Motor neuron (in vitro differentiated cells): ENCODE measurements at regions not wholly inside any gene's neighbourhood (a gene's known extent, or its start where the extent isn't known, plus 50 kb on each side); places are given as distances from the start of the nearest gene placed in this dataset.

Experiments used
- ATAC-seq, 8 experiments: fragments of 200-7000 bp; cut with Tn5 transposase; replicated peaks in 6 of 8; 2 replicates each; pipeline ENCODE4 v1.8.0; 2021; ENCODE audit warnings: mild to moderate bottlenecking in 8 of 8, moderate library complexity in 8 of 8
- H3K27ac ChIP-seq, 2 donors: fragments of 250-450 bp; sonication (Bioruptor Pico); 2 replicates each; pipeline ENCODE4 v1.9.0; 2021; ENCODE audit warnings: antibody characterized with exemption in 2 of 2, mild to moderate bottlenecking in 2 of 2, moderate library complexity in 1 of 2
- H3K4me1 ChIP-seq, 2 donors: fragments of 250-450 bp; sonication (Bioruptor Pico); replicated peaks in 1 of 2; 2 replicates each; pipeline ENCODE4 v1.6.1; 2021; ENCODE audit warnings: antibody characterized with exemption in 2 of 2, mild to moderate bottlenecking in 2 of 2, moderate library complexity in 1 of 2
- H3K4me3 ChIP-seq, 5 donors: fragments of 250-450 bp; sonication (Bioruptor Pico); 2 replicates each; pipeline ENCODE4 v1.9.0; 2021; ENCODE audit warnings: antibody characterized with exemption in 5 of 5, mild to moderate bottlenecking in 5 of 5, moderate library complexity in 4 of 5
- WGBS, 10 experiments: fragments of 450-650 bp; shearing (Covaris generic); methylation state at CpG; one replicate each; pipeline ENCODE4 v1.0.0; 2022; 5-methylcytosine and 5-hydroxymethylcytosine counted together
- in situ Hi-C, 9 experiments: fragments of 400-800 bp; cut with MboI; loops; one replicate each; pipeline ENCODE4 v1.15.0; 2021; ENCODE audit warnings: low sequenced_read_pairs in 9 of 9, low pct_unique_long_range_greater_than_20kb in 2 of 9; ENCODE audit not compliant: unreplicated experiment in 9 of 9

DNA sequence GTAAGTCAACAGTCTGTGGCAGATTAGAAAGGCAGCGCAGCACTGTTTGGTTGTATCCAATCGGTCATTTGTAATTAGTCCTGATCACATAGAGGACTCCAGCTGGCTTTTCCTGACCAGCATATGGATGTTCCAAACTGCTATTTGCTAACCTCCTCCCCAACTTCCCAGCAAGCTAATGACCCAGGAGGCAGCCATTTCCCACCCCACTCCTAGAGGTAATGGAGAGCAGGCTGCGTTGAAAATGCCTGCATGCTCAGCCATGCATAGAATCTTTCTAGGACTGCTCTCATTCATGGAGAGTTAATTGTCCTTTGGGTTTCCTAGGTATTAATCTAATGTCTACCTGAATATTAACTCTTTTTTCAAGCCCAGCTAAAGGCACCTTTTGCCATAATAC lies 850.6 kb upstream of the WWC1 start:
- Histone ChIP-seq H3K4me3 (no peak overlapping the region), H3K4me1 (no peaks in the 10 kb centered on the region), H3K27ac (no peak overlapping the region)
- no peak for ATAC-seq
- in situ Hi-C loops = no loop called here
- 0 to 80% (median 40%) methylated on average over 1 to 3 of the region's 3 CpGs; no CpG with 5 or more reads in 1 of the 10 experiments for WGBS, 10 experiments

- Histone ChIP-seq H3K4me1 (peaks cover 2 to 7% of the 10 kb centered on the region in 2 donors), H3K4me3 (no peak overlapping the region), H3K27ac (no peak overlapping the region)
- in situ Hi-C loops = no loop called here
- 58 to 100% (median 81%) methylated on average over 1 to 2 of the region's 2 CpGs; no CpG with 5 or more reads in 2 of the 10 experiments for WGBS, 10 experiments
- ATAC-seq = no peak
Measured at GRCh38 chr5:167442922-167443321, 848.5 kb upstream of the WWC1 start.

DNA sequence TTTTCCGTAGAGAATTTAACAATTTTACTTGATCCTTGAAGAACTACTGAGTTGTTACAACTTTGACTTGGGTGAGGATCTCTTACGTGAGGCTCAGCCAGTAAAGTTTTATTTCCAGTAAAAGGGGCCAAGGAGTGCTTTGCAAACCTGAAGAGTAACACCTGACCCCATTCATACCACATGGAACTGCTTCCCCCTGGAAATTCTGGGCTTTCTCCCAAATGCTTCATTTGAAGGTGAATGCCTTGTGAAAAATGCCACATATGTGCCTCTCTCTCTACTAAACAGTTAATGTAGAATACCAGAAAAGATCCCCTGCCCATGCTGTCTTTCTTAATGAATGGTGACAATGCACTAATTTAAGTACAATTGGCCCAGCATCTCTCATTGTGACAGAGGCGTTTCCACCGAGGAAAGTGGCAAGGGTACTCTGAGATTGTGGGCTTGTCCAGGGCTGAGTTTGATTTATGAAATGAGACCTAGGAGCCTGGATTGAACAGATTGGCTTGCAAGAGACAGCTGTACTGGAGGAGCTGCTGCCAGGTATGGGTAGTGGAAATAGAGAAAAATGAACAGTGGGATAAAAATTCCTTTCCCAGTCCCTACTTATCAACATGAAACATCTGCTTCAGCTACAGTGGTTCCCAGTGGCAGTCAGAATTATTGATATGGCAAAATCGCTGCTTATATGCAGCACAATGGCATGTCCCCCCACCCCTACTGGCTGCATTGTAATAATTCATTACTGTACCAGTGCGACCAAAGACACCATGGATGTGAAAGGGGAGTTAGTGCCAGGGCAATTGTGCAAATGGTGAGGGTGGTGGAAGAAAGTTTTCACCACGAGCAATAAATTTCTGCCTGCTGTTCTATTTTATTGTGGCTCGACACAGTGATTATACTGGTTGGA lies 843.7 kb upstream of the WWC1 start:
- Histone ChIP-seq H3K4me1 (peaks cover 12 to 23% of the 10 kb centered on the region in 2 donors), H3K27ac (no peak overlapping the region), H3K4me3 (no peak overlapping the region)
- in situ Hi-C loops = no loop called here
- WGBS, 10 experiments = 20 to 100% (median 62%) methylated on average over 1 to 8 of the region's 8 CpGs
- ATAC-seq = peak in 5 of 8 experiments; percentile 66 to 95 (median 88)

DNA sequence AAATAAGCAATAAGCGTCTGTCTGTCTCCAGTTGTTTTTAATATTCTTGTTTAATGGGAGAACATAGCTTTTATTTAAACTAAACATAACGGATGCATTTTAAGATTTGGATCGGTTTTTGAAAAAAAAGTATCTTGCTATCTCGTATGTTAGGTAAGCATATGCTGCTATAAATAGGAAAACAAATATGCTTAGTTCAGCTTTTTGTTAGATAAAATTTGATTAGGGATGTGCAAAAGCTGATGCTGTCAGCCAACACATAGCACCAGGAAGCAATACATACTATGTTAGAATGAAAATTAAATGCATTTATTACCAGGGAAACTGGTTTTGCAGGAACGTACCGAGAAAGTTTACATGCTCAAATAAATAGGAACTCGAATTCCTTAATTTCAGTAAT lies 843.1 kb upstream of the WWC1 start:
- Histone ChIP-seq H3K27ac (no peak overlapping the region), H3K4me3 (no peak overlapping the region), H3K4me1 (peaks cover 12 to 28% of the 10 kb centered on the region in 2 donors)
- in situ Hi-C loops = no loop called here
- ATAC-seq = no peak
- 5 to 84% (median 50%) methylated on average over 2 to 7 of the region's 7 CpGs for WGBS, 10 experiments

GRCh38 chr5:167451076-167451475 lies 840.4 kb upstream of the WWC1 start:
- H3K27ac ChIP-seq = no peak overlapping the region
- 9 to 100% (median 85%) methylated on average over 1 to 7 of the region's 7 CpGs; no CpG with 5 or more reads in 2 of the 10 experiments for WGBS, 10 experiments
- peaks cover 23 to 55% of the 10 kb centered on the region in 2 donors for H3K4me1 ChIP-seq
- peak in 1 of 8 experiments; percentile 49 for ATAC-seq
- in situ Hi-C loops = no loop called here
- no peak overlapping the region for H3K4me3 ChIP-seq

DNA sequence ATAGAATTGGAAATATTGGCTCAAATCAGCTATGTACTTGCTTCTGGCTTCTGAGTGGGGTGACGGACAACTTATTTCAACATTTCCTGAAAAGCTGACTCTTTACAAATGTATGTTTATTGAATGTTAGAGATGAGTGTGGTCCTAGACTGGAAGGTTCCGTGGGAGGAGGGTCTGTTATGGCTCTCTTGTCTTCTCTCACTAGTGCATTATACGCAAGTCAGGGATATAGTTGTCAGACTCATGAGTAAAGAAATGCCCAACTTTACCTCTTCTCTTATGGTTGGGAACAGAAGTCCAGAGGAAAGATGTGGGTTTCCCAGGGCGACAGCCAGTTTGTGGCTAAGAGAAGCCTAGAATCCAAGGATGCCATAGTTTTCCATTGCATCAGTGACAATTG lies 839.3 kb upstream of the WWC1 start:
- no peak overlapping the region for H3K4me3 ChIP-seq
- H3K27ac ChIP-seq = no peak overlapping the region
- 67 to 100% (median 100%) methylated on average over 1 to 4 of the region's 4 CpGs; no CpG with 5 or more reads in 1 of the 10 experiments for WGBS, 10 experiments
- in situ Hi-C loops = no loop called here
- no peak for ATAC-seq
- H3K4me1 ChIP-seq = peaks cover 23 to 65% of the 10 kb centered on the region in 2 donors

- Histone ChIP-seq H3K4me1 (peaks cover 16 to 54% of the 10 kb centered on the region in 2 donors), H3K27ac (no peak overlapping the region), H3K4me3 (no peak overlapping the region)
- WGBS, 10 experiments = 0 to 90% (median 50%) methylated on average over 1 to 3 of the region's 3 CpGs
- no peak for ATAC-seq
- in situ Hi-C loops = no loop called here
Measured at GRCh38 chr5:167453246-167454030, 838.0 kb upstream of the WWC1 start.

- H3K27ac ChIP-seq = no peak overlapping the region
- in situ Hi-C loops = no loop called here
- H3K4me3 ChIP-seq = no peak overlapping the region
- WGBS, 10 experiments = 11 to 100% (median 88%) methylated on average over 1 to 4 of the region's 4 CpGs
- H3K4me1 ChIP-seq = peaks cover 11 to 41% of the 10 kb centered on the region in 2 donors
- no peak for ATAC-seq
Measured at GRCh38 chr5:167458412-167458811, 833.0 kb upstream of the WWC1 start.

- 17 to 100% (median 75%) methylated on average over 1 to 4 of the region's 4 CpGs for WGBS, 10 experiments
- ATAC-seq = peak in 1 of 8 experiments; percentile 44
- in situ Hi-C loops = no loop called here
Measured at GRCh38 chr5:167460449-167461020, 830.9 kb upstream of the WWC1 start.

DNA sequence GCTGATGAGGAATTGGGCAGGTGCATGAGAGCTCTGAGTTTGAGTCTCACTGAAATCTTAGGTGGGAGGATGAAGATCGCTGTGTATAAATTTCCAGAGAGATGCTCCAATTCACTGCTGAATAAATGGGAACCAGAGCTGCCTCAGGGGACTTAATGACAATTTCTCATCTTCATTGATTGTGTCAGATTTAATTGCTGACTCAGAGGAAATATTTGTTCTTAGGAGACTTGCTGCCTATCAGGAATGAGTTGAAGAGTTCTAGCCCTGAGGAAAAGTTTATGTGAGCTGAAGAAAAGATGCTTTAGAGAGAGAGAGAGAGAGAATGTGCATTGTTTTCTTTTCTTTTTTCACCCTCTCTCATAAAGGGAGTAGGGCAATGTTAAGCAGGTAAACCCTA lies 827.5 kb upstream of the WWC1 start:
- H3K4me3 ChIP-seq = no peak overlapping the region
- H3K27ac ChIP-seq = no peak overlapping the region
- H3K4me1 ChIP-seq = peaks cover 0 to 5% of the 10 kb centered on the region in 2 donors
- ATAC-seq = no peak
- in situ Hi-C loops = no loop called here
- WGBS, 10 experiments = 0 to 100% (median 83%) methylated on average over 1 of the region's 1 CpG; no CpG with 5 or more reads in 2 of the 10 experiments

More at GRCh38 chr5:167460449-167461020, 830.9 kb upstream of the WWC1 start:
- Histone ChIP-seq H3K4me3 (no peak overlapping the region), H3K4me1 (peaks cover 0 to 20% of the 10 kb centered on the region in 2 donors), H3K27ac (no peak overlapping the region)

DNA sequence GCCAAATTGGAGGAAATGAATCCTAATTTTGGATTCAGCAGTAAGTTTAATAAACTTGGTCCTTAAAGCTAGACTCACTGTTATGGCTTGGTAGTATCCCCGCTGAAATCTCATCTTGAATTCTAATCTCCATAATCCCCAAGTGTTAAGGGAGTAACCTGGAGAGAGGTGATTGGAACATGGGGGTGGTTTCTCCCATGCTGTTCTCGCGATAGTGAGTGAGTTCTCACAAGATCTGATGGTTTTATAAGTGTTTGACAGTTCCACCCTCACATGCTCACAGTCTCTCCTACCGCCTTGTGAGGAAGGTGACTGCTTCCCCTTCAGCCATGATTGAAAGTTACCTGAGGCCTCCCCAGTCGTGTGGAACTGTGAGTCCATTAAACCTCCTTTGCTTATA lies 824.5 kb upstream of the WWC1 start:
- no peak for ATAC-seq
- Histone ChIP-seq H3K27ac (no peak overlapping the region), H3K4me3 (no peak overlapping the region), H3K4me1 (peaks cover 0 to 2% of the 10 kb centered on the region in 2 donors)
- 28 to 100% (median 58%) methylated on average over 1 to 5 of the region's 5 CpGs; no CpG with 5 or more reads in 4 of the 10 experiments for WGBS, 10 experiments
- in situ Hi-C loops = no loop called here

DNA sequence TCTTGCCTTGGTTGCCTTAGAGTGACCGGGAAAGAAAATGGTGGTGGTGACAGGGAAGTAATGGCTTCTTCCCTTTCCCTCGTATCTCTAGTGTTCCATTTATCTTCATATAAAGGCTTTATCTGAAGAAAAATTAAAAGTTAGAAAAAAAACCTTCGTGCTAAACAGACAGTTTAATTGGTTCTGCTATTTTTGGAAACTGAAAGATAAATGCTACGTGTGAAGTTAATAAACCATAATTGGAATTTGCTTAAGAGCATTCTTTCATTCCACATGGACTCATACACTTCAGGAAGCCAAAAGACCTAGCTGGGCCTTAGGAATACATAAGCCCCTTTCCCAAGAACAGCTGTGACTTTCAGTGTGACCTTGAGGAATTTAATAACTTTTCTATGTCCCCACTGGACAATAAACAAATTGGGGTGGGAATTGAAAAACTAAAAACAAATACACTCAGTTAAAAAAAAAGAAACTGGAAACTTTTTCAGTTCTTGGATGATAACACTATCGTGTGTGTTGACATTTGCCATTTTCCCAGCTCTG lies 818.8 kb upstream of the WWC1 start:
- in situ Hi-C loops = no loop called here
- no peak overlapping the region for H3K27ac ChIP-seq
- 17 to 97% (median 75%) methylated on average over 3 to 5 of the region's 5 CpGs for WGBS, 10 experiments
- peaks cover 0 to 2% of the 10 kb centered on the region in 2 donors for H3K4me1 ChIP-seq
- H3K4me3 ChIP-seq = no peak overlapping the region
- no peak for ATAC-seq
